ENCODE measurements at regions not wholly inside any gene's neighbourhood (a gene's known extent, or its start where the extent isn't known, plus 50 kb on each side); places are given as distances from the start of the nearest gene placed in this dataset.

DNA sequence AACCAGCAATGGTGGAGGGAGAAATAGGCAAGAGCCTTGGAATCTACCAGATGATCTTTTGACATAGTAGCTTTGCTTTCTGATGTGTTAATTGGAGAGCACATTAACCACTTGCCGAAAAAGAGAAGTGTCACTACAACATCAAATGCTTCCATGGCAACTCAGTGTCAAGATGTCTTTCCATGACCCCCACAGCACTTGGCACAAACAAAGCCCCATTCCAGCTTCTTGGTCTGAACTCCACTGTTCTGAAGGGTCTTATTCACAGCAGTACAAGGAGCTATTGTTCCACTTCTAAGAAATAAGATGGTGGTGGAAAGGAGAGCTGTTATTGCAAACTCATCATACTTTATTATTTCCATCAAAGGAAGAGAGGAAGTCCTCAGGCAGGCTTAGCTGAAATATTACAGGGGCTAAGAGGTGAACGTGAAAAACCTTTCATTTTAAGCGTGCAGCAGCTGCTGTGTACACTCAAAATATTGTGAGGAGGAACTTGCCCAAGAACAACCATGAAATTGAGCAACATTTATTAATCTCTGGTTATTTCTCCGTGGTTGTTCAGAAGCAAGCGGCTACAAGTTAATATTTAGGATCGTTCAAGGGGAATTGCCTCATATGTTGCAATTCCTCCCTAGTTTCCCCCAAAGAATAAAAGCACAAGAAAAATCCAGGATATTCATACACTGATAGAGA lies 354.8 kb upstream of the CELF2 start:
- TF ChIP-seq CTCF (IDR thresholded peaks at IDR 0.05): no peak
- no peak overlapping the region for H3K4me3 Mint-ChIP-seq
- no peaks in the 10 kb centered on the region for H3K36me3 Mint-ChIP-seq
- peaks cover 5 to 7% of the 10 kb centered on the region in 2 donors for H3K4me1 Mint-ChIP-seq
- peaks cover 6 to 21% of the 10 kb centered on the region in 2 donors for H3K27me3 Mint-ChIP-seq (ENCODE audit: low read depth in 2 of 2)
- H3K9me3 ChIP-seq (ENCODE audit: control insufficient read depth, insufficient read depth, low read length): no peaks in the 10 kb centered on the region
- H3K27ac Mint-ChIP-seq: no peak overlapping the region
- H3K4me3 ChIP-seq (ENCODE audit: low read length): no peak overlapping the region
- intact Hi-C loops (cut with micrococcal nuclease): no loop called here
- H3K9me3 Mint-ChIP-seq: peaks cover 0 to 2% of the 10 kb centered on the region in 2 donors
- DNase-seq (no peak), ATAC-seq (no peak)
- no peak overlapping the region for H3K27ac ChIP-seq (ENCODE audit: low read length)
- WGBS (ENCODE audit: insufficient coverage): 42% methylated on average over 6 of the region's 6 CpGs
- no peaks in the 10 kb centered on the region for H3K27me3 ChIP-seq (ENCODE audit: control insufficient read depth, insufficient read depth, low read length)
- H3K36me3 ChIP-seq (ENCODE audit: control insufficient read depth, insufficient read depth, low read length): no peaks in the 10 kb centered on the region
- no peaks in the 10 kb centered on the region for H3K4me1 ChIP-seq (ENCODE audit: control insufficient read depth, insufficient read depth, low read length)

GRCh38 chr10:10663622-10664021 lies 354.1 kb upstream of the CELF2 start:
- Histone ChIP-seq H3K27ac (ENCODE audit: low read length) (no peak overlapping the region), H3K27me3 (ENCODE audit: control insufficient read depth, insufficient read depth, low read length) (no peaks in the 10 kb centered on the region), H3K4me3 (ENCODE audit: low read length) (no peak overlapping the region), H3K9me3 (ENCODE audit: control insufficient read depth, insufficient read depth, low read length) (no peaks in the 10 kb centered on the region), H3K36me3 (ENCODE audit: control insufficient read depth, insufficient read depth, low read length) (no peaks in the 10 kb centered on the region), H3K4me1 (ENCODE audit: control insufficient read depth, insufficient read depth, low read length) (no peaks in the 10 kb centered on the region)
- no peaks in the 10 kb centered on the region for H3K36me3 Mint-ChIP-seq
- intact Hi-C loops (cut with micrococcal nuclease): no loop called here
- peaks cover 6 to 21% of the 10 kb centered on the region in 2 donors for H3K27me3 Mint-ChIP-seq (ENCODE audit: low read depth in 2 of 2)
- no peak for TF ChIP-seq CTCF (IDR thresholded peaks at IDR 0.05)
- no peak overlapping the region for H3K4me3 Mint-ChIP-seq
- ATAC-seq: no peak
- DNase-seq: no peak
- 95% methylated on average over 3 of the region's 3 CpGs for WGBS (ENCODE audit: insufficient coverage)
- H3K27ac Mint-ChIP-seq: no peak overlapping the region
- peaks cover 0 to 2% of the 10 kb centered on the region in 2 donors for H3K9me3 Mint-ChIP-seq
- peaks cover 5 to 7% of the 10 kb centered on the region in 2 donors for H3K4me1 Mint-ChIP-seq

- H3K4me1 Mint-ChIP-seq: peaks cover 5 to 7% of the 10 kb centered on the region in 2 donors
- WGBS (ENCODE audit: insufficient coverage): 82% methylated on average over 6 of the region's 6 CpGs
- H3K9me3 Mint-ChIP-seq: no peaks in the 10 kb centered on the region
- intact Hi-C loops (cut with micrococcal nuclease): no loop called here
- TF ChIP-seq CTCF (IDR thresholded peaks at IDR 0.05): no peak
- Histone ChIP-seq H3K4me1 (ENCODE audit: control insufficient read depth, insufficient read depth, low read length) (no peaks in the 10 kb centered on the region), H3K27me3 (ENCODE audit: control insufficient read depth, insufficient read depth, low read length) (no peaks in the 10 kb centered on the region), H3K36me3 (ENCODE audit: control insufficient read depth, insufficient read depth, low read length) (no peaks in the 10 kb centered on the region), H3K9me3 (ENCODE audit: control insufficient read depth, insufficient read depth, low read length) (no peaks in the 10 kb centered on the region), H3K4me3 (ENCODE audit: low read length) (no peak overlapping the region), H3K27ac (ENCODE audit: low read length) (no peak overlapping the region)
- ATAC-seq: no peak
- no peak overlapping the region for H3K4me3 Mint-ChIP-seq
- H3K27me3 Mint-ChIP-seq (ENCODE audit: low read depth in 2 of 2): peaks cover 3 to 12% of the 10 kb centered on the region in 2 donors
- no peak for DNase-seq
- no peak overlapping the region for H3K27ac Mint-ChIP-seq
- H3K36me3 Mint-ChIP-seq: no peaks in the 10 kb centered on the region
These were observed 351.9 kb upstream of the CELF2 start for GRCh38 chr10:10665750-10666149.

DNA sequence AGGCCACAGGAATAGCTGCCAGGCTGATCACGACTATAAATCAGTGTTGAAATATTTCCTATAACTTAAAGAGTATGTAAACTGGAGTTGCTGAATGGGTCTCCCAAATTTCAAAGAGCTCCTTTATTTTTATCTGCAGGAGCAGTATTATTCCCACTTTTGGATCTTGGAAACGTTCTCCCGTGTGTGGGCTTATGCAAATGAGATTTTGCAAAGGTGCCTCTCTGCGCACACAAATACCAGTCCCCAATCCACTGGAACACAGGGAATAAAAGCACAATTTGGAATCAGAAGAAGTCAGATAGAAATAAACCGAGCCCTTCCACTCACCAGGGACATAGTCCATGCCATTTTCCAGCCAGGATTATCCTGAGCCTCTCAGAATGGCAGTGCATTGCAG lies 350.2 kb upstream of the CELF2 start:
- no peaks in the 10 kb centered on the region for H3K9me3 Mint-ChIP-seq
- no peak for ATAC-seq
- no peak overlapping the region for H3K27ac Mint-ChIP-seq
- H3K4me1 Mint-ChIP-seq: peaks cover 5 to 7% of the 10 kb centered on the region in 2 donors
- H3K36me3 Mint-ChIP-seq: no peaks in the 10 kb centered on the region
- no peak for DNase-seq
- no peak overlapping the region for H3K27ac ChIP-seq (ENCODE audit: low read length)
- 82% methylated on average over 5 of the region's 5 CpGs for WGBS (ENCODE audit: insufficient coverage)
- no peaks in the 10 kb centered on the region for H3K27me3 Mint-ChIP-seq (ENCODE audit: low read depth in 2 of 2)
- no peaks in the 10 kb centered on the region for H3K27me3 ChIP-seq (ENCODE audit: control insufficient read depth, insufficient read depth, low read length)
- no peak for TF ChIP-seq CTCF (IDR thresholded peaks at IDR 0.05)
- intact Hi-C loops (cut with micrococcal nuclease): no loop called here
- no peak overlapping the region for H3K4me3 Mint-ChIP-seq
- no peak overlapping the region for H3K4me3 ChIP-seq (ENCODE audit: low read length)
- no peaks in the 10 kb centered on the region for H3K9me3 ChIP-seq (ENCODE audit: control insufficient read depth, insufficient read depth, low read length)
- H3K4me1 ChIP-seq (ENCODE audit: control insufficient read depth, insufficient read depth, low read length): no peaks in the 10 kb centered on the region
- H3K36me3 ChIP-seq (ENCODE audit: control insufficient read depth, insufficient read depth, low read length): no peaks in the 10 kb centered on the region
